Spleen (tissue), 11 donors: ENCODE measurements at regions not wholly inside any gene's neighbourhood (a gene's known extent, or its start where the extent isn't known, plus 50 kb on each side); places are given as distances from the start of the nearest gene placed in this dataset.

Experiments
- DNase-seq: peaks from one replicate; pipeline ENCODE4 v3.0.0-alpha.2; 2020
- H3K27ac ChIP-seq, 8 donors: fragments of 200-600 bp; sonication (generic) in 7 of 8; 1 replicate in 4 of 8; 2 replicates in 4 of 8; pipeline versions ENCODE4 v1.5.0 to v1.8.0; 2016 to 2021; ENCODE audit warnings: inconsistent platforms in 4 of 8, mild to moderate bottlenecking in 4 of 8, moderate library complexity in 1 of 8
- H3K27me3 ChIP-seq, 7 donors: fragments of 200-600 bp; sonication (generic) in 6 of 7; replicated peaks in 1 of 7; 1 replicate in 4 of 7; 2 replicates in 3 of 7; pipeline versions ENCODE4 v1.5.0 to v1.8.0; 2016 to 2021; ENCODE audit warnings: inconsistent platforms in 3 of 7, mild to moderate bottlenecking in 1 of 7
- H3K36me3 ChIP-seq, 6 donors: fragments of 200-600 bp; sonication (generic) in 5 of 6; 1 replicate in 4 of 6; 2 replicates in 2 of 6; pipeline versions ENCODE4 v1.5.0 to v1.8.0; 2016 to 2021; ENCODE audit warnings: inconsistent platforms in 2 of 6
- H3K4me1 ChIP-seq, 6 donors: fragments of 200-600 bp; sonication (generic) in 5 of 6; 1 replicate in 3 of 6; 2 replicates in 3 of 6; pipeline versions ENCODE4 v1.5.0 to v1.8.0; 2016 to 2021; ENCODE audit warnings: inconsistent platforms in 3 of 6
- H3K4me3 ChIP-seq, 8 donors: fragments of 200-600 bp; sonication (generic) in 7 of 8; 1 replicate in 4 of 8; 2 replicates in 4 of 8; pipeline versions ENCODE4 v1.5.0 to v1.8.0; 2016 to 2021; ENCODE audit warnings: inconsistent platforms in 4 of 8, mild to moderate bottlenecking in 4 of 8, moderate library complexity in 2 of 8
- H3K9me3 ChIP-seq, 8 donors: fragments of 200-600 bp; sonication (generic) in 7 of 8; 1 replicate in 4 of 8; 2 replicates in 4 of 8; pipeline versions ENCODE4 v1.5.0 to v1.8.0; 2016 to 2021; ENCODE audit warnings: inconsistent platforms in 4 of 8
- POLR2A ChIP-seq, 3 donors: fragments of 450-650 bp; IDR thresholded peaks; one replicate each; pipeline ENCODE4 v1.5.1; 2017; ENCODE audit warnings: antibody characterized with exemption in 3 of 3, mild to moderate bottlenecking in 1 of 3
- POLR2AphosphoS5 ChIP-seq, 3 donors: sonication (generic); formaldehyde crosslinking; IDR thresholded peaks; one replicate each; pipeline ENCODE4 v1.5.1; 2017; ENCODE audit warnings: antibody characterized with exemption in 3 of 3
- WGBS, 5 donors: extraction: QIAGEN DNeasy Blood & Tissue Kit in 3 of 5; methylation state at CpG; one replicate each; pipeline versions ENCODE4 v1.1.5 to v1.1.7; 2013 to 2018; 5-methylcytosine and 5-hydroxymethylcytosine counted together
- intact Hi-C: fragments of 100-400 bp; cut with DNase I; formaldehyde crosslinking; loops from one replicate; pipeline ENCODE4 v1.15.0; 2023; ENCODE audit warnings: low total_unique reads
- TF ChIP-seq, protein P1 (sequence below), 11 experiments: fragments of 200-600 bp in 7 of 11; fragments of 450-650 bp in 4 of 11; sonication (generic) in 4 of 11; IDR thresholded peaks in 8 of 11; conservative IDR thresholded peaks in 3 of 11; 1 replicate in 7 of 11; 2 replicates in 4 of 11; pipeline versions ENCODE4 v1.4.0 to v1.8.0; 2016 to 2021; ENCODE audit warnings: antibody characterized with exemption in 11 of 11, inconsistent platforms in 4 of 11, mild to moderate bottlenecking in 1 of 11
- donor health status: healthy with polysubstance abuse.
- donor health status: DM: no; HTN: no; CAD: no; lungs with moderate emphysema.
- donor health status: DM: no; HTN: no; CAD: no.
- donor health status: Bipolar disorder and iron deficiency.
- donor health status: healthy.
- donor health status: DM: no; HTN: no; CAD: no.
- donor health status: DM: yes; HTN: yes; CAD: no.

DNA sequence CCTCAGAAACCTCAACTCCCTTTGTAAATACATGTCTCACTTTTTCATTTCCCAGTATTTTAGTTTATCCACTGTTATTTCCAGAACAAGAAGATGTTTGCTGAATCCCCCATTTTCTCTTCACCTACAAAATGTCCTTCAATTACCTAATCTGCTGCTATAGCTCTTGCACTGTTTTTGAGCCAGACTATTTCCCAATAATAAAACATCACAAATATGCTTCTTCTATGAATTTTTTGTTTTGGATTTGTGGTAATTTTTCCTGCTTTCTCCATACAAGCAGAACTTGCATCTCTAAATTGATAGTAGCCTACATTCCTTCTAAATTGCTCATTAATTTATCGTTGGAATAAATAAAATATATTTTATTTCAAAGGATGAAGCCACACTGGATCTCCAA lies 199.6 kb upstream of the C1orf87 start:
- TF ChIP-seq POLR2AphosphoS5 (IDR thresholded peaks at IDR 0.05) (no peak), POLR2A (IDR thresholded peaks at IDR 0.05) (no peak)
- TF ChIP-seq, protein P1, sequence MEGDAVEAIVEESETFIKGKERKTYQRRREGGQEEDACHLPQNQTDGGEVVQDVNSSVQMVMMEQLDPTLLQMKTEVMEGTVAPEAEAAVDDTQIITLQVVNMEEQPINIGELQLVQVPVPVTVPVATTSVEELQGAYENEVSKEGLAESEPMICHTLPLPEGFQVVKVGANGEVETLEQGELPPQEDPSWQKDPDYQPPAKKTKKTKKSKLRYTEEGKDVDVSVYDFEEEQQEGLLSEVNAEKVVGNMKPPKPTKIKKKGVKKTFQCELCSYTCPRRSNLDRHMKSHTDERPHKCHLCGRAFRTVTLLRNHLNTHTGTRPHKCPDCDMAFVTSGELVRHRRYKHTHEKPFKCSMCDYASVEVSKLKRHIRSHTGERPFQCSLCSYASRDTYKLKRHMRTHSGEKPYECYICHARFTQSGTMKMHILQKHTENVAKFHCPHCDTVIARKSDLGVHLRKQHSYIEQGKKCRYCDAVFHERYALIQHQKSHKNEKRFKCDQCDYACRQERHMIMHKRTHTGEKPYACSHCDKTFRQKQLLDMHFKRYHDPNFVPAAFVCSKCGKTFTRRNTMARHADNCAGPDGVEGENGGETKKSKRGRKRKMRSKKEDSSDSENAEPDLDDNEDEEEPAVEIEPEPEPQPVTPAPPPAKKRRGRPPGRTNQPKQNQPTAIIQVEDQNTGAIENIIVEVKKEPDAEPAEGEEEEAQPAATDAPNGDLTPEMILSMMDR (IDR thresholded peaks at IDR 0.05 in 8 of 11, conservative IDR thresholded peaks at IDR 0.05 in 3 of 11): no peak
- intact Hi-C loops: no loop called here
- Histone ChIP-seq H3K27ac (no peak overlapping the region), H3K9me3 (no peaks in the 10 kb centered on the region), H3K36me3 (no peaks in the 10 kb centered on the region), H3K4me1 (no peaks in the 10 kb centered on the region), H3K4me3 (no peak overlapping the region), H3K27me3 (no peaks in the 10 kb centered on the region)
- 75 to 98% (median 86%) methylated on average over 1 of the region's 1 CpG for WGBS, 5 donors
- DNase-seq: no peak

DNA sequence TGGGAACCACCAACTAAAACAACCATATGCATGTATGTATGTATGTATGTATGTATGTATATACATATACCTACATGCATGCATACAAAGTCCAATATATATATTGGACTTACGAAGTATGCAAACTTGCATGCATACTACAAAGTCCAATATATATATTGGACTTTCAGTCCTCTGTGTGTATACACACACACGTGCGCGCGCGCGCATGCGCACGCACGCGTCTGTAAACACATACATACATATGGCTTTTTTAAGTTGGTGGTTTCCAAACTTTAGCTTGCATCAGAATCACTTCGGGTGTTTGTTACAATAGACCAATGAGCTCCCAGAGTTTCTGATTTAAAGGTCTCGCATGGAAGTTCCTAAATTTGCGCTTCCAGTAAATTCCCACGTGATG lies 197.5 kb upstream of the C1orf87 start:
- WGBS, 5 donors: 95 to 99% (median 97%) methylated on average over 15 of the region's 15 CpGs
- TF ChIP-seq, protein P1 (IDR thresholded peaks at IDR 0.05 in 8 of 11, conservative IDR thresholded peaks at IDR 0.05 in 3 of 11): no peak
- TF ChIP-seq POLR2A (IDR thresholded peaks at IDR 0.05) (no peak), POLR2AphosphoS5 (IDR thresholded peaks at IDR 0.05) (no peak)

DNA sequence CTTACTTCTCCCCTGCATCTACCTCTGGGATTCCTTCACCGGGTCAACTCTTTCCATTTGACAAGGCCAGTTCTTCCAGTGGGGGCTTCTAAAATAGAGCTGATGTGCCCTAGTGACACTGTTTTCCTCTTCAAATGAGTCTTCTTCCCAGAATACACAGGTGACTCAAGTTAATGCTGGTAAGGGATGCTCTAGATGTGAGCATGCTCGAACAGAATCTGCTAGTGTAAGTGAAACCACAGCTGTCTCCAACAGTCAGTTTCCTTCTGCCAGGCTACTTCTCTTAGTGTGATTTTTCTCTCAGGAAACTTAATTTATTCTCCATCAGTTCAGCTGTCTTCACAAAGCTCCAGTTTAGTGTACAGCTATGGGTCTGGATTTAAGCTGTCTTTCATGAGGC lies 194.9 kb upstream of the C1orf87 start:
- H3K9me3 ChIP-seq: no peaks in the 10 kb centered on the region
- intact Hi-C loops: no loop called here
- WGBS, 5 donors: 74 to 93% (median 87%) methylated on average over 2 of the region's 2 CpGs
- DNase-seq: no peak
- no peaks in the 10 kb centered on the region for H3K36me3 ChIP-seq
- H3K27ac ChIP-seq: no peak overlapping the region
- no peak overlapping the region for H3K4me3 ChIP-seq
- TF ChIP-seq POLR2AphosphoS5 (IDR thresholded peaks at IDR 0.05) (no peak), POLR2A (IDR thresholded peaks at IDR 0.05) (no peak)
- TF ChIP-seq, protein P1 (IDR thresholded peaks at IDR 0.05 in 8 of 11, conservative IDR thresholded peaks at IDR 0.05 in 3 of 11): no peak
- H3K27me3 ChIP-seq: no peaks in the 10 kb centered on the region
- no peaks in the 10 kb centered on the region for H3K4me1 ChIP-seq

More for the DNA sequence above, 197.5 kb upstream of the C1orf87 start:
- H3K4me1 ChIP-seq: no peaks in the 10 kb centered on the region
- intact Hi-C loops: no loop called here
- H3K36me3 ChIP-seq: no peaks in the 10 kb centered on the region
- no peaks in the 10 kb centered on the region for H3K27me3 ChIP-seq
- H3K27ac ChIP-seq: no peak overlapping the region
- DNase-seq: no peak
- H3K4me3 ChIP-seq: no peak overlapping the region
- no peaks in the 10 kb centered on the region for H3K9me3 ChIP-seq

DNA sequence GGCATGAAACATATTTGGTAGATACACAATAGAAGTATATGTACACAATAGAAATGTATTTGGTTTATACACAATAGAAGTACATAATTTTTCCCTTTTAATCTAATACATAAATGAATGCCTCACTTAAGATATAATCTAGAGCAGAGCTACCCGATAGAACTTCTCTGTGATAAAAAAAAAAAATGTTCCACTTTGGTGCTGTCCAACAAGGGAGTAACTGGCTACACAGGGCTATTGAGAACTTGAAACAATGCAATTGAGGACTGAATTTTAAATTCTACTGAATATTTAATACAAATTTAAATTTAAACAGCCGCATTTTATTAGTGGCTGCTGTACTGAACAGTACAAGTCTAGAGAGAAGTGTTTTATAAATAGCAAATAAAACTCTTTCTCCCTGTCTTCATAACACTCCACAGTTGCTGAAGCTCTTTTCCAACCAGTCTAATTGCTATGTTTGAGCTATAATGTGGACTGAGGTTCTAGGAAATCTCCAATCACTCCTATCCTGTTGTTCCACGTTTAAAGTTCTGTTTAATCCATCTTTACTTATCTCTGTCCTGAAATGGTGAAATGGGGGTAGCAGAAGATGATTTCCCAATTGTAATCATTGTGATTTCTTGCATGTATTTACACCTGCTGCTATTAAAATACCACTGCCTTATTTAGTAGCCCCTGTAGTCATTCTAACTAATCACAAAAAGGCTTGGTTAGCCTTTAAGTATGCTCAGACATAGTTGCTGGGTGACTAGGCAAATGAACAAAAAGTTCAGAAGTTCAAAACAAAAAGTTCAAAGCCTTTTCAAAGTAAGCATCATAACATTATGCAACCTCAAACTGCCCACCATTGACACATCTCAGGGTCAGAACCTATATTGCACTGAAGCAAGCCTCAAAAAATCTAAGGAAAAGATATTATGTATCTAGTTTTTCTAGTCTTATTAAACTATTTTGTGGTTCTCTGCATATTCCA lies 192.3 kb upstream of the C1orf87 start:
- no peaks in the 10 kb centered on the region for H3K27me3 ChIP-seq
- H3K9me3 ChIP-seq: no peaks in the 10 kb centered on the region
- intact Hi-C loops: no loop called here
- H3K4me1 ChIP-seq: no peaks in the 10 kb centered on the region
- TF ChIP-seq, protein P1 (IDR thresholded peaks at IDR 0.05 in 8 of 11, conservative IDR thresholded peaks at IDR 0.05 in 3 of 11): no peak
- no peak for TF ChIP-seq POLR2A (IDR thresholded peaks at IDR 0.05)
- no peak for TF ChIP-seq POLR2AphosphoS5 (IDR thresholded peaks at IDR 0.05)
- H3K27ac ChIP-seq: no peak overlapping the region
- no peaks in the 10 kb centered on the region for H3K36me3 ChIP-seq
- no peak overlapping the region for H3K4me3 ChIP-seq
- WGBS, 5 donors: 73 to 84% (median 79%) methylated on average over 3 of the region's 3 CpGs
- DNase-seq: no peak
